D721Med (cell line): ENCODE measurements at regions not wholly inside any gene's neighbourhood (a gene's known extent, or its start where the extent isn't known, plus 50 kb on each side); places are given as distances from the start of the nearest gene placed in this dataset.

ENCODE experiments used
- DNase-seq: peaks from one replicate; pipeline ENCODE4 v3.0.0; 2011; ENCODE audit warnings: low spot score; ENCODE audit not compliant: insufficient read length
- FAIRE-seq: peaks from 2 replicates; lab custom pipeline; 2011; peaks lifted over from hg19 to GRCh38; lab: Jason Lieb, UNC
- CTCF ChIP-seq: IDR thresholded peaks from 2 replicates; pipeline ENCODE4 v1.5.1; 2012; ENCODE audit warnings: mild to moderate bottlenecking, control low read depth; ENCODE audit not compliant: insufficient read depth; ENCODE audit errors: missing control alignments

- FAIRE-seq: no peak
- no peak for DNase-seq
- TF ChIP-seq CTCF: no peak
Measured at GRCh38 chr7:1290679-1291356, 58.1 kb downstream of the UNCX start.

DNA sequence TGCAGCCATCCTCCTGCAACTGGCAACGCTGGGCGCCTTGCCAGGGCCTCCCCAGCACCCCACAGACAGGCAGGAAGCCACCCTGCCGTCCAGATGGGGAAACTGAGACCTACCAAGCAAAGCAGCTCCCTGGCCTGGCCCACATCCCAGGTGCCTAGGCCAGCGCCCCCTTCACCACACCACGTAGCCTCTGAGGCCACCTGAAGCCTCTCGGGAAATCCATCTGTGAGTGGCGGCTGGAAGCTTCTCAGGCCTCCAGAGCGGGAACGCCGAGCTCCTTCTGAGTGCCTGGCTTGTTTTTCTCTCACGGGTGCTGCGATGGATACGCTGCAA lies 58.7 kb downstream of the UNCX start:
- TF ChIP-seq CTCF: no peak
- FAIRE-seq: no peak
- DNase-seq: no peak

DNA sequence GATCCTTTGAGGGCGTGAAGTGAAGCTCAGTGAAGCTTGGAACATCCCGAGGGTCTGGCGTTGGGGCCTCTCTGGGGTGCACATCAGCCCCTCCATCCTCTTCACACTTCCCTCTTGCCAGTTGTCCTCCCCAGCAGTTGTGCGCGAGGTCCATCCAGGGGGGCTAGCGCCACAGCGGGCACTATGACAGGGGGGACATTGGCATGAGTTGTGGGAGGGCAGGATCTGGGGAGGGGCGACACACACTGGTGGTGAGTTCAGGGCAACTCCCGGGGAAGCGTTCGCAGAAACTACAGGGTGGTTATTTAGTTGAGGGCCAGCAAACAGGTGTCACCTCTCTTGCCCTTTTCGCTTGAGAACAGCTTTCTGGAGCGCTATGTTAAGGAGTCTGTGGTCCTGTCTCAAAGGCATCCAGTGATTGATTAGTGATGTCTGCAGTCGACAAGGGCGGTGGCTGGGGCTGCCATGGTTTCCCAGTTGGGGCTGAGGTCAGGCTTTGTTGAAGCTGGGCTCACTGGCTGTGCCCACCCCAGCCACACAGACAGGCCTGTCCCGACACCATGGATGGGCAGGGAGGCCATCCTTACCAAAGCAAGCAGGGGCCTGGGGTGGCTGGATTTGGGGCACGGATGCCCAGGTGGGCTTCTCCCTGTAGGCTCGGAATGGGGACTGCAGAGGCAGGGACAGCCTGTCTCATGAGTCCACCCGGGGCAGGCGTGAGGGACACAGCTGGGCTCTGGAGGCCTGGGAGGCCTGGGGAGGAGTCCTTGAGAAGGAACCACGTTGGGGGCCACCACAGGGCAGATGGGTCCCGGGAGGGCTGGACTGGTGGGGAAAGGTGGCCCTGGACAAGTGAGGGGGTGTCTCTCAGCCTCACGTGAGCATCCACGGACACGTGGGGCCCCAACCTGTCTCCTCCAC lies 59.4 kb downstream of the UNCX start:
- TF ChIP-seq CTCF: no peak
- DNase-seq (no peak), FAIRE-seq (no peak)

- no peak for DNase-seq
- FAIRE-seq: no peak
- no peak for TF ChIP-seq CTCF
Measured at GRCh38 chr7:1292972-1293830, 60.5 kb downstream of the UNCX start.

GRCh38 chr7:1293950-1294411 lies 61.3 kb downstream of the UNCX start:
- TF ChIP-seq CTCF: no peak
- FAIRE-seq (no peak), DNase-seq (no peak)

DNA sequence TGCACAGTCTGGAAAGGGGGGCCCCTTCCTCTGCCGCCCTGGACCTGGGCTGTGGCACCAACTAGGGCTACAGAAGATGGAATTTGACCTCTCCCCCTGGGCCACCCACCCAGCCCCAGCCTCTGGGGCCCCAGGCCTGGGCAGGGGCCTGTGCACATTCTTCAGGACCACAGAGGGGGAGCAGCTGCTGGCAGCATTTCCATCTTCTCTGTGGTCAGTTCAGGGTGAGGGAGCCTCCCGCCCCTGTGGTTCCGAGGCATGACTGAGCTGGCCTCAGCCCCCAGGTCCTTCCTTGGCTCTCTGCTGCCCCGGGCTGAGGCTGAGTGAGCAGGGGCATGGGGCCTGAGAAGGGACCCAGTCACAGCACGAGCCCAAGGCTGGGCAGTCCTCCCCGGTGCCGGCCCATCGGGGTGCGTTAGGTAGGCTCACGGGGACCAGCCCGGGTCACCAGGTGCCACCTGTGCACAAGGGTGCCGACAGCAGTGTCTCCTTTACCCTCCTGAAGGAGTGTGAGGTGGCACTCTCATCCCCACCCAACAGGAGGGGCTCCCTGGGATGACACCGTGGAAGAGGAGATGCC lies 63.2 kb downstream of the UNCX start:
- DNase-seq (no peak), FAIRE-seq (no peak)
- no peak for TF ChIP-seq CTCF
